Thyroid gland (tissue), 4 donors: ENCODE measurements at regions not wholly inside any gene's neighbourhood (a gene's known extent, or its start where the extent isn't known, plus 50 kb on each side); places are given as distances from the start of the nearest gene placed in this dataset.

Experiments
- DNase-seq, 2 donors: peaks; one replicate each; pipeline ENCODE4 v3.0.0-alpha.2; 2019
- H3K27ac ChIP-seq, 3 donors: fragments of 200-600 bp; sonication (generic); 1 replicate in 2 of 3; 2 replicates in 1 of 3; pipeline ENCODE4 v1.5.1; 2016 to 2019; ENCODE audit warnings: mild to moderate bottlenecking in 1 of 3, moderate library complexity in 1 of 3
- H3K27me3 ChIP-seq: fragments of 200-600 bp; sonication (generic); one replicate; pipeline ENCODE4 v1.5.1; 2019
- H3K36me3 ChIP-seq, 2 donors: fragments of 200-600 bp; sonication (generic); one replicate each; pipeline ENCODE4 v1.5.1; 2016 to 2019
- H3K4me1 ChIP-seq, 2 donors: fragments of 200-600 bp; sonication (generic); one replicate each; pipeline ENCODE4 v1.5.1; 2017 to 2019
- H3K4me3 ChIP-seq, 3 donors: fragments of 200-600 bp; sonication (generic); replicated peaks in 1 of 3; 1 replicate in 2 of 3; 2 replicates in 1 of 3; pipeline ENCODE4 v1.5.1; 2016; ENCODE audit warnings: mild to moderate bottlenecking in 1 of 3
- H3K9me3 ChIP-seq: fragments of 200-600 bp; sonication (generic); one replicate; pipeline ENCODE4 v1.5.1; 2017
- CTCF ChIP-seq, 6 experiments: fragments of 200-600 bp in 3 of 6; fragments of 450-650 bp in 3 of 6; sonication (generic) in 3 of 6; IDR thresholded peaks; one replicate each; pipeline ENCODE4 v1.5.1; 2016 to 2019; ENCODE audit warnings: antibody characterized with exemption in 6 of 6, mild to moderate bottlenecking in 2 of 6, inconsistent platforms in 1 of 6, moderate library complexity in 1 of 6
- POLR2A ChIP-seq, 2 donors: fragments of 450-650 bp; IDR thresholded peaks; one replicate each; pipeline ENCODE4 v1.6.1; 2017; ENCODE audit warnings: antibody characterized with exemption in 2 of 2, mild to moderate bottlenecking in 2 of 2, moderate library complexity in 1 of 2
- WGBS, 2 donors: methylation state at CpG; one replicate each; pipeline ENCODE4 v1.1.5; 2017; 5-methylcytosine and 5-hydroxymethylcytosine counted together
- intact Hi-C: fragments of 100-400 bp; cut with DNase I; formaldehyde crosslinking; loops from one replicate; pipeline ENCODE4 v1.15.1; 2023

- Histone ChIP-seq H3K9me3 (no peaks in the 10 kb centered on the region), H3K36me3 (no peaks in the 10 kb centered on the region), H3K4me1 (no peaks in the 10 kb centered on the region), H3K4me3 (no peak overlapping the region), H3K27me3 (no peaks in the 10 kb centered on the region), H3K27ac (no peak overlapping the region)
- intact Hi-C loops: no loop called here
- no peak for DNase-seq
- no peak for TF ChIP-seq POLR2A (IDR thresholded peaks at IDR 0.05)
- no peak for TF ChIP-seq CTCF (IDR thresholded peaks at IDR 0.05)
- 84 to 90% methylated on average over 14 of the region's 14 CpGs for WGBS, 2 donors
Observed at GRCh38 chr10:130440971-130441370, 304.8 kb downstream of the GLRX3 start.

GRCh38 chr10:130443066-130443465, 306.9 kb downstream of the GLRX3 start:
- Histone ChIP-seq H3K9me3 (no peaks in the 10 kb centered on the region), H3K4me3 (no peak overlapping the region), H3K36me3 (no peaks in the 10 kb centered on the region), H3K27ac (no peak overlapping the region), H3K27me3 (no peaks in the 10 kb centered on the region), H3K4me1 (no peaks in the 10 kb centered on the region)
- DNase-seq: no peak
- no peak for TF ChIP-seq POLR2A (IDR thresholded peaks at IDR 0.05)
- TF ChIP-seq CTCF (IDR thresholded peaks at IDR 0.05): no peak
- intact Hi-C loops: no loop called here
- WGBS, 2 donors: 73 to 84% methylated on average over 7 of the region's 7 CpGs

GRCh38 chr10:130453036-130453720, 317.0 kb downstream of the GLRX3 start:
- H3K4me1 ChIP-seq: no peaks in the 10 kb centered on the region
- no peaks in the 10 kb centered on the region for H3K27me3 ChIP-seq
- no peak overlapping the region for H3K4me3 ChIP-seq
- WGBS, 2 donors: 91 to 95% methylated on average over 18 to 21 of the region's 21 CpGs
- TF ChIP-seq POLR2A (IDR thresholded peaks at IDR 0.05) (no peak), CTCF (IDR thresholded peaks at IDR 0.05) (no peak)
- no peaks in the 10 kb centered on the region for H3K9me3 ChIP-seq
- intact Hi-C loops: no loop called here
- no peaks in the 10 kb centered on the region for H3K36me3 ChIP-seq
- no peak for DNase-seq
- H3K27ac ChIP-seq: no peak overlapping the region

GRCh38 chr10:130453721-130454542, 317.7 kb downstream of the GLRX3 start:
- Histone ChIP-seq H3K4me3 (no peak overlapping the region), H3K27me3 (no peaks in the 10 kb centered on the region), H3K9me3 (no peaks in the 10 kb centered on the region), H3K36me3 (no peaks in the 10 kb centered on the region), H3K27ac (no peak overlapping the region), H3K4me1 (no peaks in the 10 kb centered on the region)
- intact Hi-C loops: no loop called here
- WGBS, 2 donors: 79 to 86% methylated on average over 15 of the region's 17 CpGs
- TF ChIP-seq CTCF (IDR thresholded peaks at IDR 0.05) (no peak), POLR2A (IDR thresholded peaks at IDR 0.05) (no peak)
- DNase-seq: no peak

- no peak for DNase-seq
- Histone ChIP-seq H3K27me3 (no peaks in the 10 kb centered on the region), H3K4me1 (no peaks in the 10 kb centered on the region), H3K4me3 (no peak overlapping the region), H3K27ac (no peak overlapping the region), H3K9me3 (no peaks in the 10 kb centered on the region), H3K36me3 (no peaks in the 10 kb centered on the region)
- intact Hi-C loops: no loop called here
- TF ChIP-seq POLR2A (IDR thresholded peaks at IDR 0.05): no peak
- TF ChIP-seq CTCF (IDR thresholded peaks at IDR 0.05): no peak
- WGBS, 2 donors: 87 to 88% methylated on average over 4 to 6 of the region's 7 CpGs
Observed at GRCh38 chr10:130454543-130455000, 318.4 kb downstream of the GLRX3 start.
